GM18502 (cell line): ENCODE measurements at regions not wholly inside any gene's neighbourhood (a gene's known extent, or its start where the extent isn't known, plus 50 kb on each side); places are given as distances from the start of the nearest gene placed in this dataset.

ENCODE experiments used
- ATAC-seq: cut with Tn5 transposase; IDR thresholded peaks from one replicate; pipeline ENCODE4 v1.9.1; 2021; ENCODE audit warnings: mild to moderate bottlenecking; ENCODE audit not compliant: unreplicated experiment, poor library complexity

GRCh38 chr5:165242646-165243045 lies 1737.2 kb downstream of the MAT2B start:
- ATAC-seq = no peak

- no peak for ATAC-seq
Observed at GRCh38 chr5:165244407-165244806, 1739.0 kb downstream of the MAT2B start.

GRCh38 chr5:165258197-165258771 lies 1752.9 kb downstream of the MAT2B start:
- no peak for ATAC-seq

GRCh38 chr5:165260426-165260825 lies 1755.0 kb downstream of the MAT2B start:
- ATAC-seq = no peak

- no peak for ATAC-seq
Observed at GRCh38 chr5:165263536-165263935, 1758.1 kb downstream of the MAT2B start.

GRCh38 chr5:165266939-165267338 lies 1761.5 kb downstream of the MAT2B start:
- ATAC-seq = no peak

GRCh38 chr5:165272436-165272835 lies 1767.0 kb downstream of the MAT2B start:
- ATAC-seq = no peak

- ATAC-seq = no peak
Observed at GRCh38 chr5:165277661-165278060, 1772.2 kb downstream of the MAT2B start.

- no peak for ATAC-seq
Observed at GRCh38 chr5:165282491-165282890, 1777.1 kb downstream of the MAT2B start.

- ATAC-seq = no peak
Observed at GRCh38 chr5:165286692-165287091, 1781.3 kb downstream of the MAT2B start.

- ATAC-seq = no peak
Observed at GRCh38 chr5:165290535-165290934, 1785.1 kb downstream of the MAT2B start.

- ATAC-seq = no peak
Observed at GRCh38 chr5:165296401-165297130, 1791.1 kb downstream of the MAT2B start.

GRCh38 chr5:165304193-165304827 lies 1798.9 kb downstream of the MAT2B start:
- ATAC-seq = no peak

GRCh38 chr5:165305596-165305995 lies 1800.2 kb downstream of the MAT2B start:
- ATAC-seq = no peak

- no peak for ATAC-seq
Observed at GRCh38 chr5:165309446-165309845, 1804.0 kb downstream of the MAT2B start.

GRCh38 chr5:165310031-165310430 lies 1804.6 kb downstream of the MAT2B start:
- no peak for ATAC-seq

GRCh38 chr5:165321912-165322311 lies 1816.5 kb downstream of the MAT2B start:
- no peak for ATAC-seq

- no peak for ATAC-seq
Observed at GRCh38 chr5:165325221-165325620, 1819.8 kb downstream of the MAT2B start.

- no peak for ATAC-seq
Observed at GRCh38 chr5:165327631-165328030, 1822.2 kb downstream of the MAT2B start.

GRCh38 chr5:165328846-165329245 lies 1823.4 kb downstream of the MAT2B start:
- no peak for ATAC-seq

- ATAC-seq = no peak
Observed at GRCh38 chr5:165333623-165334022, 1828.2 kb downstream of the MAT2B start.

GRCh38 chr5:165334201-165334600 lies 1828.8 kb downstream of the MAT2B start:
- no peak for ATAC-seq
